NB4 (cell line): ENCODE measurements at regions not wholly inside any gene's neighbourhood (a gene's known extent, or its start where the extent isn't known, plus 50 kb on each side); places are given as distances from the start of the nearest gene placed in this dataset.

ENCODE experiments used
- DNase-seq: peaks from one replicate; pipeline ENCODE4 v3.0.0; 2010; ENCODE audit warnings: low read depth
- H3K4me3 ChIP-seq: one replicate; pipeline ENCODE4 v1.5.1; 2011; ENCODE audit warnings: mild to moderate bottlenecking, low read depth, low read length, moderate library complexity
- CTCF ChIP-seq: IDR thresholded peaks from one replicate; pipeline ENCODE4 v1.5.1; 2012; ENCODE audit warnings: low read depth, low read length
- MAX ChIP-seq: IDR thresholded peaks from 2 replicates; pipeline ENCODE4 v1.6.1; 2011; ENCODE audit warnings: low read depth, low read length
- MYC ChIP-seq: IDR thresholded peaks from 2 replicates; pipeline ENCODE4 v1.6.1; 2011; ENCODE audit warnings: low read depth, low read length
- POLR2A ChIP-seq: IDR thresholded peaks from 2 replicates; pipeline ENCODE4 v1.6.1; 2011; ENCODE audit warnings: mild to moderate bottlenecking; ENCODE audit not compliant: insufficient read length; ENCODE audit errors: extremely low read depth

- no peak for DNase-seq
- no peak for TF ChIP-seq MAX
- TF ChIP-seq POLR2A: no peak
- TF ChIP-seq MYC: no peak
- TF ChIP-seq CTCF: no peak
- H3K4me3 ChIP-seq: no peak overlapping the region
These were observed 104.5 kb upstream of the SMIM21 start for GRCh38 chr18:75531851-75532459.

- TF ChIP-seq CTCF: no peak
- TF ChIP-seq POLR2A: no peak
- no peak for TF ChIP-seq MYC
- TF ChIP-seq MAX: no peak
- DNase-seq: no peak
These were observed 103.8 kb upstream of the SMIM21 start for GRCh38 chr18:75531212-75531850.

GRCh38 chr18:75530566-75531211 lies 103.2 kb upstream of the SMIM21 start:
- no peak for DNase-seq
- H3K4me3 ChIP-seq: no peak overlapping the region
- TF ChIP-seq MAX: no peak
- TF ChIP-seq MYC: no peak
- no peak for TF ChIP-seq CTCF
- no peak for TF ChIP-seq POLR2A

More at GRCh38 chr18:75531212-75531850, 103.8 kb upstream of the SMIM21 start:
- no peak overlapping the region for H3K4me3 ChIP-seq

GRCh38 chr18:75530118-75530517 lies 102.6 kb upstream of the SMIM21 start:
- DNase-seq: no peak
- TF ChIP-seq MYC (no peak), POLR2A (no peak), CTCF (no peak), MAX (no peak)
- H3K4me3 ChIP-seq: no peak overlapping the region

- no peak for DNase-seq
- TF ChIP-seq POLR2A (no peak), MYC (no peak), CTCF (no peak)
- no peak overlapping the region for H3K4me3 ChIP-seq
These were observed 101.9 kb upstream of the SMIM21 start for GRCh38 chr18:75529394-75529793.
